HUES64 (cell line): ENCODE measurements at regions not wholly inside any gene's neighbourhood (a gene's known extent, or its start where the extent isn't known, plus 50 kb on each side); places are given as distances from the start of the nearest gene placed in this dataset.

Experiments used
- H3K27ac ChIP-seq: 2 replicates; pipeline ENCODE4 v1.7.0; 2013; ENCODE audit warnings: low read depth, low read length, inconsistent platforms
- H3K27me3 ChIP-seq: 2 replicates; pipeline ENCODE4 v1.6.1; 2013; ENCODE audit warnings: mild to moderate bottlenecking, low read length; ENCODE audit not compliant: insufficient read depth
- H3K36me3 ChIP-seq: 2 replicates; pipeline ENCODE4 v1.6.1; 2013; ENCODE audit warnings: mild to moderate bottlenecking, low read length; ENCODE audit not compliant: insufficient read depth
- H3K4me1 ChIP-seq: 2 replicates; pipeline ENCODE4 v1.6.1; 2013; ENCODE audit warnings: mild to moderate bottlenecking, low read length, moderate library complexity; ENCODE audit not compliant: insufficient read depth
- H3K4me3 ChIP-seq: 2 replicates; pipeline ENCODE4 v1.5.1; 2013; ENCODE audit warnings: mild to moderate bottlenecking, low read length, moderate library complexity
- H3K9ac ChIP-seq: 2 replicates; pipeline ENCODE4 v1.6.1; 2013; ENCODE audit warnings: mild to moderate bottlenecking, low read depth, low read length
- H3K9me3 ChIP-seq: 2 replicates; pipeline ENCODE4 v1.6.1; 2013; ENCODE audit warnings: low read depth, low read length; ENCODE audit not compliant: insufficient read depth
- WGBS: fragments of 150-250, 120-280 bp; methylation state at CpG from one replicate; pipeline ENCODE4 v1.1.7; 2013; ENCODE audit warnings: missing lambda C conversion rate; 5-methylcytosine and 5-hydroxymethylcytosine counted together

GRCh38 chr2:23023722-23024121, 361.3 kb upstream of the KLHL29 start:
- no peak overlapping the region for H3K27ac ChIP-seq
- peaks cover 13% of the 10 kb centered on the region for H3K4me1 ChIP-seq
- H3K9ac ChIP-seq: no peak overlapping the region
- H3K27me3 ChIP-seq: no peaks in the 10 kb centered on the region
- H3K36me3 ChIP-seq: no peaks in the 10 kb centered on the region
- 64% methylated on average over 3 of the region's 3 CpGs for WGBS
- H3K9me3 ChIP-seq: no peaks in the 10 kb centered on the region
- no peak overlapping the region for H3K4me3 ChIP-seq

GRCh38 chr2:23026671-23027070, 358.3 kb upstream of the KLHL29 start:
- WGBS: 91% methylated on average over 4 of the region's 4 CpGs
- H3K4me1 ChIP-seq: peaks cover 10% of the 10 kb centered on the region; the same call in 1 of the 2 replicates
- no peak overlapping the region for H3K27ac ChIP-seq
- H3K9ac ChIP-seq: no peak overlapping the region
- H3K36me3 ChIP-seq: no peaks in the 10 kb centered on the region
- H3K9me3 ChIP-seq: no peaks in the 10 kb centered on the region
- H3K4me3 ChIP-seq: no peak overlapping the region
- H3K27me3 ChIP-seq: no peaks in the 10 kb centered on the region

GRCh38 chr2:23027396-23027795, 357.6 kb upstream of the KLHL29 start:
- Histone ChIP-seq H3K27me3 (no peaks in the 10 kb centered on the region), H3K27ac (no peak overlapping the region), H3K36me3 (no peaks in the 10 kb centered on the region), H3K9ac (no peak overlapping the region), H3K4me1 (peaks cover 10% of the 10 kb centered on the region; the same call in 1 of the 2 replicates), H3K4me3 (no peak overlapping the region), H3K9me3 (no peaks in the 10 kb centered on the region)
- 91% methylated on average over 1 of the region's 1 CpG for WGBS

DNA sequence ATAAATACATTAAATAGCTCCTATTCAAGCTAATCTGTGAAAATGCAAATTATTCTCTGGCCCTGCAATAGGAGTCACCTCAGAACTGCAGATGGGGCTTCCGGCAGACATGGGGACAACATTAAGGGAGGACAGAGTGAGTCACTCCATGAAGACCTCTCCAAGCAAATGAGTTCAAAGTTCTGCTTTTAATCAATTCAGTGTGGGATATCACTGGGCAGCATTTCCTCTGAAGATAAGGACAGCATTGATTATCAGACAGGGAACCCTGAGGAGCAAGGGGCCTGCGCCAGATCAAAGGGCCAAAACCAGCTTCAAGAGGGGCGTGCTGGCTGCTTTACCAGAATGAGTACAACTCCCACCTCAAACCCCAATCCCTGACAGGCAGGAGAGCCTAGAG, 356.9 kb upstream of the KLHL29 start:
- H3K9ac ChIP-seq: no peak overlapping the region
- H3K9me3 ChIP-seq: no peaks in the 10 kb centered on the region
- no peaks in the 10 kb centered on the region for H3K27me3 ChIP-seq
- peaks cover 10% of the 10 kb centered on the region; the same call in 1 of the 2 replicates for H3K4me1 ChIP-seq
- H3K36me3 ChIP-seq: no peaks in the 10 kb centered on the region
- H3K4me3 ChIP-seq: no peak overlapping the region
- 81% methylated on average over 3 of the region's 3 CpGs for WGBS
- H3K27ac ChIP-seq: no peak overlapping the region

- H3K4me1 ChIP-seq: peaks cover 10% of the 10 kb centered on the region; the same call in 1 of the 2 replicates
- H3K36me3 ChIP-seq: no peaks in the 10 kb centered on the region
- no peak overlapping the region for H3K27ac ChIP-seq
- 91% methylated on average over 5 of the region's 5 CpGs for WGBS
- H3K9me3 ChIP-seq: no peaks in the 10 kb centered on the region
- no peak overlapping the region for H3K9ac ChIP-seq
- H3K4me3 ChIP-seq: no peak overlapping the region
- no peaks in the 10 kb centered on the region for H3K27me3 ChIP-seq
Measured at GRCh38 chr2:23029111-23029510, 355.9 kb upstream of the KLHL29 start.

DNA sequence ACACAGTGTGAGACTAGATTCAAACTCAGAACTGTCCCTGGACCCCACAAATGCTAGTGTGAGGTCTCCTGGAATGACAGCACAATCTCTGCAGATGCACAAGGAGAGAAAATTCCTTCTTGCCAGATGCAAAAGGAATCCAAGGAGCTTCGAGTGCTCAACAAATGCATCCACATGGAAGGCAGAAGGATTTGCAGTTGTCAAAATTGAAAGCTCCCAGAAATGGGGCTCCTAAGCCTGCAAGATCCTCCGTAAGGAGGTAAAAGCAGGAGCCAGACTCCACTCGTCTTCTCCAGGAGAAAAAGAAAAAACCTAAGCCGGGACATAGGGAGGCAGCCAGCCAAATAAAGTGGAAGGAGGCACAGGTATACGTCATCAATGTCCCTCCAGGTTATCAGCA, 355.0 kb upstream of the KLHL29 start:
- 90% methylated on average over 5 of the region's 5 CpGs for WGBS
- H3K27ac ChIP-seq: no peak overlapping the region
- no peak overlapping the region for H3K4me3 ChIP-seq
- H3K9me3 ChIP-seq: no peaks in the 10 kb centered on the region
- no peaks in the 10 kb centered on the region for H3K27me3 ChIP-seq
- peaks cover 12% of the 10 kb centered on the region for H3K4me1 ChIP-seq
- H3K36me3 ChIP-seq: no peaks in the 10 kb centered on the region
- H3K9ac ChIP-seq: no peak overlapping the region

DNA sequence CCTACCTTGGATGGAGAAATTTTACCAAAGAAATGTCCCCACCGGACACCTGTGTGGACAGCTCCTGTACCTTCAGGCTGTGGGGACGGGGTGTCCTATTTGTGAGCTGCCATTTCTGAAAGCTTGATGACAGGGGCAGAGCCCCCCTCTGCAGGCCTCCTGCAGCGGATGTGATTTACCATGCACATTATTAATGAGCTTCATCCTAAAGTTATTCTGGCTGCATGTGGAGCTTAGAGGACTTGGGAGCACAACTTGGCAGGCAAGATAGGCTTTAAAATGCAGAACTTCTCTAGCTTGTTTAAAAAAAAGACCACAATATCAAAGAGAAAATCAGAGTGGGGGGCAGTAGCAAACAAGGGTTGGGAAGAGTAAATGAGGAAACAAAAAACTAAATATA, 350.0 kb upstream of the KLHL29 start:
- WGBS: 91% methylated on average over 3 of the region's 3 CpGs
- H3K27me3 ChIP-seq: no peaks in the 10 kb centered on the region
- H3K36me3 ChIP-seq: no peaks in the 10 kb centered on the region
- H3K4me3 ChIP-seq: no peak overlapping the region
- peaks cover 6% of the 10 kb centered on the region; the same call in 1 of the 2 replicates for H3K4me1 ChIP-seq
- no peaks in the 10 kb centered on the region for H3K9me3 ChIP-seq
- no peak overlapping the region for H3K9ac ChIP-seq
- H3K27ac ChIP-seq: no peak overlapping the region

GRCh38 chr2:23036629-23037028, 348.4 kb upstream of the KLHL29 start:
- 93% methylated on average over 2 of the region's 2 CpGs for WGBS
- Histone ChIP-seq H3K4me1 (peaks cover 6% of the 10 kb centered on the region; the same call in 1 of the 2 replicates), H3K27me3 (no peaks in the 10 kb centered on the region)

GRCh38 chr2:23037596-23037995, 347.4 kb upstream of the KLHL29 start:
- Histone ChIP-seq H3K27me3 (no peaks in the 10 kb centered on the region), H3K4me1 (peaks cover 6% of the 10 kb centered on the region; the same call in 1 of the 2 replicates), H3K4me3 (no peak overlapping the region), H3K9ac (no peak overlapping the region), H3K9me3 (no peaks in the 10 kb centered on the region), H3K27ac (no peak overlapping the region), H3K36me3 (no peaks in the 10 kb centered on the region)
- WGBS: 93% methylated on average over 2 of the region's 2 CpGs

More at GRCh38 chr2:23036629-23037028, 348.4 kb upstream of the KLHL29 start:
- no peak overlapping the region for H3K27ac ChIP-seq
- no peak overlapping the region for H3K4me3 ChIP-seq
- H3K9ac ChIP-seq: no peak overlapping the region
- H3K9me3 ChIP-seq: no peaks in the 10 kb centered on the region
- H3K36me3 ChIP-seq: no peaks in the 10 kb centered on the region

- WGBS: 78% methylated on average over 1 of the region's 1 CpG
- Histone ChIP-seq H3K36me3 (no peaks in the 10 kb centered on the region), H3K9ac (no peak overlapping the region), H3K9me3 (no peaks in the 10 kb centered on the region), H3K4me1 (no peaks in the 10 kb centered on the region), H3K27ac (no peak overlapping the region), H3K4me3 (no peak overlapping the region), H3K27me3 (no peaks in the 10 kb centered on the region)
Measured at GRCh38 chr2:23041443-23041842, 343.5 kb upstream of the KLHL29 start.

DNA sequence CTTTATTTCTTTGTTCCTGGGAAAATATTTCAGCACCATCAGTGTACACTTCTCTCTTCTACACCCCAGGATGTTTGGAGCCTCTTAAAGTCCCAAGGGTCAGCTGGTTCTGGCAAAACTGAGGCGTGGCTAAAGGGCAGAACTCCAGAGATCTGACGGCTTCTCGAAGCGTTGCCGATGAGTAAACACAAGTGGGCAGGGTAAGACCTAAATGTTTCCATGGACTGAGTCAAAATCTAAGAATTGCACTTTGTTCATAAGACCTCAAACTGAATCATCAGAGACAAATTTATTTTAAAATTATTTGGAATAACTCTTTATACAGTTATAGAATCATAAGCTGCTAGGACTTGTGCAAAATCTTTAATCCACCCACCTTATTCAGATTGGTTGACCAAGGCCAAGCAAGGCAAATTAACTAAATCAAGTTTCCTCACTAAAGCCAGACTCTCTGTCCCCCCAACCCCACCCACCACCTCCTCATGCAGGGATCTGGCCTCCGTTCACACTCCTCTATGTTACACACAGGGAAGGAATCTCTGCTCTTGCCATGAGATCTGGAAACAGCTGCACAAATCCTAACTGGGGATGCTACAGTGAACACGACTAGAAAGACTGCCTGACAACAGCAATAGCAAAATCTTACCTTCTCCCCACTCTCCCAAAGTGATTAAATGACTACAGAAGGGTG, 342.6 kb upstream of the KLHL29 start:
- Histone ChIP-seq H3K9ac (no peak overlapping the region), H3K4me1 (no peaks in the 10 kb centered on the region), H3K27me3 (no peaks in the 10 kb centered on the region), H3K4me3 (no peak overlapping the region), H3K36me3 (no peaks in the 10 kb centered on the region), H3K9me3 (no peaks in the 10 kb centered on the region), H3K27ac (no peak overlapping the region)
- 85% methylated on average over 7 of the region's 7 CpGs for WGBS

DNA sequence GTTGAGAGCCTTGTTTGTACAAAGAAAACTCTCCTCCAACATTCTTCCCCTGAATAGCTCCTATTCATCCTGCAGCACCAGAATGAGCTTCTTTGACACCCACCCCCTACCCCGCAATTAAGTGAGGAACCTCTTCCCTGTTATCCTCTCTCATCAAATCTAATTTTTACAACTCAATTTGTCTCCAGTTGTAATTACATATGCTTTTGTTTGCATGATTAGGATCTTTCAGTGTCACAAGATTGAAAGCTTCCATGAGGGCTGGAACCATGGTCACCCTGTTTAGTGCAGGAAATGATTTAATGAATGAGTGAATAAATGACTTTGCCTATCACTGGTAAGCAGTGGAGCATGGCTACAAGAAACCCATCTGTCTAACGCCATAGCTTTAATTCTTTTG, 334.6 kb upstream of the KLHL29 start:
- no peaks in the 10 kb centered on the region for H3K27me3 ChIP-seq
- H3K9ac ChIP-seq: no peak overlapping the region
- H3K27ac ChIP-seq: no peak overlapping the region
- H3K36me3 ChIP-seq: no peaks in the 10 kb centered on the region
- WGBS: 95% methylated on average over 2 of the region's 2 CpGs
- H3K9me3 ChIP-seq: no peaks in the 10 kb centered on the region
- peaks cover 3% of the 10 kb centered on the region; the same call in 1 of the 2 replicates for H3K4me1 ChIP-seq
- H3K4me3 ChIP-seq: no peak overlapping the region
